Calu3 (cell line): ENCODE measurements at regions not wholly inside any gene's neighbourhood (a gene's known extent, or its start where the extent isn't known, plus 50 kb on each side); places are given as distances from the start of the nearest gene placed in this dataset. TPM values are rescaled to one million over a fixed set of nuclear protein-coding genes. Genes with fewer than 3 reads are reported as not detected.

Experiments
- BruUV-seq: library from RNA; stranded (reverse); fragments of 400-500 nt; replicated peaks from 2 replicates; lab custom pipeline; 2021; lab: Mats Ljungman, UMichigan
- CTCF ChIA-PET: fragments of 300-600 bp; sonication (Branson Sonifier 250); formaldehyde crosslinking; loops from one replicate; lab custom pipeline; 2022; ENCODE audit warnings: antibody characterized with exemption; lab: Charles Lee
- DNase-seq: peaks from one replicate; pipeline ENCODE4 v3.0.0; 2022
- H3K27ac Mint-ChIP-seq: one replicate; pipeline ENCODE4 v1.8.0; 2022; ENCODE audit warnings: mixed read lengths; ENCODE audit not compliant: unreplicated experiment
- H3K27me3 Mint-ChIP-seq: one replicate; pipeline ENCODE4 v1.8.0; 2022; ENCODE audit warnings: mixed read lengths; ENCODE audit not compliant: unreplicated experiment
- H3K36me3 Mint-ChIP-seq: one replicate; pipeline ENCODE4 v1.8.0; 2022; ENCODE audit warnings: mild to moderate bottlenecking, moderate library complexity, mixed read lengths; ENCODE audit not compliant: insufficient read depth, unreplicated experiment
- H3K4me1 Mint-ChIP-seq: one replicate; pipeline ENCODE4 v1.8.0; 2022; ENCODE audit warnings: mild to moderate bottlenecking, low read depth, mixed read lengths; ENCODE audit not compliant: unreplicated experiment
- H3K4me3 Mint-ChIP-seq: one replicate; pipeline ENCODE4 v1.8.0; 2022; ENCODE audit warnings: mild to moderate bottlenecking, low read depth, moderate library complexity, mixed read lengths; ENCODE audit not compliant: unreplicated experiment
- H3K9me3 Mint-ChIP-seq: one replicate; pipeline ENCODE4 v1.8.0; 2022; ENCODE audit warnings: low read depth, mixed read lengths; ENCODE audit not compliant: unreplicated experiment
- CTCF ChIP-seq: fragments of 200-600 bp; IDR thresholded peaks from one replicate; pipeline ENCODE4 v1.8.0; 2022; ENCODE audit warnings: antibody characterized with exemption; ENCODE audit not compliant: unreplicated experiment
- intact Hi-C: fragments of 100-400 bp; cut with micrococcal nuclease; formaldehyde crosslinking; loops from one replicate; pipeline ENCODE4 v1.10.0; 2022; ENCODE audit not compliant: unreplicated experiment
- microRNA-seq: library from miRNA; unstranded; fragments of <30 nt; microRNA quantifications from one replicate; pipeline ENCODE4 v1.2.0, GENCODE V29; 2022

- H3K9me3 Mint-ChIP-seq: no peaks in the 10 kb centered on the region
- H3K27ac Mint-ChIP-seq: no peak overlapping the region
- CTCF ChIA-PET: no interaction called here
- no peaks in the 10 kb centered on the region for H3K27me3 Mint-ChIP-seq
- no peaks in the 10 kb centered on the region for H3K4me1 Mint-ChIP-seq
- intact Hi-C loops: no loop called here
- DNase-seq: no peak
- no peak overlapping the region for H3K4me3 Mint-ChIP-seq
- TF ChIP-seq CTCF: no peak
- BruUV-seq: no TSS peak
- no peaks in the 10 kb centered on the region for H3K36me3 Mint-ChIP-seq
Observed at GRCh38 chr20:7828437-7828836, 111.8 kb downstream of the HAO1 start.

DNA sequence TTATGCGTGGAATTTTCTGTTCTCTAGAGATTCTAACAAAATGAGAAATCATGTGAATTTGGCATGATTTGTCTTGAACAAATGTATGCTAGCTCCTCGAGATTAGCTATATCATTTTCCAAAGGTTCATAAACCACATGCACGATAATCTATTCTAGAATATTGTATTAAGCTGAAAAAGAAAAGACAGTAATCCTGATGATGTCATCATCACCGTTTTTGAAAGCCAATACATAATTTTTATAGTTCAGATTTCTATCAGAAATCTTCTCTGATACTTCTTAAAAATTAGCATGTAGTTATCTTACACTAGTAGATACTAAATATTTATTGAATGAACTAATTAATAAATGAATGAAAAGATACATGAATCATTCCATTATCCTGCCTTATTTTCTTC, 111.2 kb downstream of the HAO1 start:
- Mint-ChIP-seq H3K27me3 (no peaks in the 10 kb centered on the region), H3K36me3 (no peaks in the 10 kb centered on the region), H3K4me1 (no peaks in the 10 kb centered on the region), H3K9me3 (no peaks in the 10 kb centered on the region), H3K27ac (no peak overlapping the region), H3K4me3 (no peak overlapping the region)
- CTCF ChIA-PET: no interaction called here
- DNase-seq: no peak
- no peak for TF ChIP-seq CTCF
- no TSS peak for BruUV-seq
- intact Hi-C loops: no loop called here

GRCh38 chr20:7829776-7830175, 110.5 kb downstream of the HAO1 start:
- Mint-ChIP-seq H3K36me3 (no peaks in the 10 kb centered on the region), H3K4me3 (no peak overlapping the region)

More at GRCh38 chr20:7829776-7830175, 110.5 kb downstream of the HAO1 start:
- intact Hi-C loops: no loop called here
- Mint-ChIP-seq H3K9me3 (no peaks in the 10 kb centered on the region), H3K4me1 (no peaks in the 10 kb centered on the region), H3K27ac (no peak overlapping the region), H3K27me3 (no peaks in the 10 kb centered on the region)
- no peak for TF ChIP-seq CTCF
- DNase-seq: no peak
- no TSS peak for BruUV-seq
- CTCF ChIA-PET: no interaction called here

Small RNAs in the stretch of these regions (microRNA-seq; reads per million reads assigned to microRNA genes)
- not detected for gene MIR8062
